SU-DHL-6 (cell line): ENCODE measurements at regions not wholly inside any gene's neighbourhood (a gene's known extent, or its start where the extent isn't known, plus 50 kb on each side); places are given as distances from the start of the nearest gene placed in this dataset.

Experiments
- H2AFZ ChIP-seq: fragments of 200-600 bp; sonication (generic); 2 replicates; pipeline ENCODE4 v1.6.1; 2014; ENCODE audit warnings: low read depth, mild to moderate bottlenecking, moderate library complexity, mixed read lengths, antibody characterized with exemption, low read length; ENCODE audit not compliant: severe bottlenecking
- H3F3A ChIP-seq: fragments of 200-600 bp; shearing (Covaris generic); 2 replicates; pipeline ENCODE4 v1.6.0; 2016; ENCODE audit warnings: antibody characterized with exemption, mild to moderate bottlenecking; ENCODE audit not compliant: insufficient read depth
- H3K27ac ChIP-seq: fragments of 200-600 bp; sonication (generic); 2 replicates; pipeline ENCODE4 v1.5.1; 2016; ENCODE audit warnings: low read depth, mild to moderate bottlenecking, low read length, moderate library complexity, mixed read lengths
- H3K27me3 ChIP-seq: fragments of 200-600 bp; sonication (generic), shearing (Covaris generic); 2 replicates; pipeline ENCODE4 v1.6.0; 2014; ENCODE audit warnings: mild to moderate bottlenecking, low read length
- H3K36me3 ChIP-seq: fragments of 200-600 bp; sonication (generic); 2 replicates; pipeline ENCODE4 v1.6.1; 2014; ENCODE audit warnings: mild to moderate bottlenecking, low read length, mixed read lengths
- H3K4me2 ChIP-seq: fragments of 300-600, 200-600 bp; shearing (Covaris generic), sonication (generic); 2 replicates; pipeline ENCODE4 v1.6.0; 2014; ENCODE audit warnings: low read length, low read depth, mild to moderate bottlenecking; ENCODE audit not compliant: poor library complexity, severe bottlenecking
- H3K4me3 ChIP-seq: fragments of 200-600 bp; sonication (generic); 2 replicates; pipeline ENCODE4 v1.5.1; 2014; ENCODE audit warnings: antibody characterized with exemption, low read length, mild to moderate bottlenecking, mixed read lengths; ENCODE audit not compliant: insufficient read depth, poor library complexity, severe bottlenecking
- H3K79me2 ChIP-seq: fragments of 200-600 bp; sonication (generic); 2 replicates; pipeline ENCODE4 v1.6.1; 2014; ENCODE audit warnings: mild to moderate bottlenecking, low read length, moderate library complexity; ENCODE audit not compliant: insufficient read depth
- H3K9ac ChIP-seq: fragments of 200-600 bp; sonication (generic); 2 replicates; pipeline ENCODE4 v1.7.0; 2014; ENCODE audit warnings: mild to moderate bottlenecking, low read length
- H3K9me2 ChIP-seq: fragments of 200-600 bp; sonication (generic); replicated peaks from 2 replicates; pipeline ENCODE4 v1.6.1; 2014; ENCODE audit warnings: low read length; ENCODE audit not compliant: insufficient read depth
- H3K9me3 ChIP-seq: fragments of 200-600 bp; sonication (generic); 2 replicates; pipeline ENCODE4 v1.6.1; 2014; ENCODE audit warnings: low read length, mixed read lengths; ENCODE audit not compliant: insufficient read depth
- H4K20me1 ChIP-seq: fragments of 200-600 bp; sonication (generic); 2 replicates; pipeline ENCODE4 v1.6.1; 2014; ENCODE audit warnings: low read depth, mild to moderate bottlenecking, antibody characterized with exemption, low read length, moderate library complexity, mixed read lengths
- EZH2phosphoT487 ChIP-seq: fragments of 200-600 bp; sonication (generic), shearing (Covaris generic); conservative IDR thresholded peaks from 2 replicates; pipeline ENCODE4 v1.6.1; 2018; ENCODE audit warnings: mild to moderate bottlenecking, antibody characterized with exemption, low read length, moderate library complexity, mixed read lengths
- TF ChIP-seq, protein P1 (sequence below): fragments of 200-600 bp; sonication (generic); IDR thresholded peaks from one replicate; pipeline ENCODE4 v1.5.1; 2017; ENCODE audit warnings: antibody characterized with exemption, mild to moderate bottlenecking, low read length, moderate library complexity; ENCODE audit not compliant: insufficient read depth, poor library complexity, severe bottlenecking

DNA sequence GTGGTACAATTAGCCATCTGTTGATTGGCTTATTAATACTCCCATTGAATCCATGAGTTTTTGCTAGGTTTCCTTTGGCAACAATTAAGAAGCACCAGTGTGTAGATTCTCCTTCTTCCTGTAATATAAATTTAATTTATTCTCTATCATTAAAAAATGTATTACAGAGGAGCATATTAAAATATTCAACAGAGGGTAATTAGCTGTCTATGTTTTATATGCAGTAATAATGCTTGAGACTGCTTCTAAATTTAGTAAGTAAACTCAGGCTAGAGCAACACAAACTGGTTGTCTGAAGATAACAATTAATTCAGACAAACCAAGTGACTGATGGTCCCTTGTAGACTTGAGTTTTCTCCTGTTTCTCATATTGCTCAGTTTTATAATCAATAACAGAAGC is 192.4 kb downstream of the FAT4 start:
- Histone ChIP-seq H3K27me3 (no peaks in the 10 kb centered on the region), H3K79me2 (no peaks in the 10 kb centered on the region), H3K9me2 (no peaks in the 10 kb centered on the region), H3K27ac (no peak overlapping the region), H3K4me2 (no peak overlapping the region), H3K9me3 (no peaks in the 10 kb centered on the region), H3K9ac (no peak overlapping the region), H2AFZ (no peak overlapping the region), H3K4me3 (no peak overlapping the region), H4K20me1 (no peaks in the 10 kb centered on the region), H3K36me3 (no peaks in the 10 kb centered on the region), H3F3A (no peaks in the 10 kb centered on the region)
- TF ChIP-seq EZH2phosphoT487 = no peak
- TF ChIP-seq, protein P1, sequence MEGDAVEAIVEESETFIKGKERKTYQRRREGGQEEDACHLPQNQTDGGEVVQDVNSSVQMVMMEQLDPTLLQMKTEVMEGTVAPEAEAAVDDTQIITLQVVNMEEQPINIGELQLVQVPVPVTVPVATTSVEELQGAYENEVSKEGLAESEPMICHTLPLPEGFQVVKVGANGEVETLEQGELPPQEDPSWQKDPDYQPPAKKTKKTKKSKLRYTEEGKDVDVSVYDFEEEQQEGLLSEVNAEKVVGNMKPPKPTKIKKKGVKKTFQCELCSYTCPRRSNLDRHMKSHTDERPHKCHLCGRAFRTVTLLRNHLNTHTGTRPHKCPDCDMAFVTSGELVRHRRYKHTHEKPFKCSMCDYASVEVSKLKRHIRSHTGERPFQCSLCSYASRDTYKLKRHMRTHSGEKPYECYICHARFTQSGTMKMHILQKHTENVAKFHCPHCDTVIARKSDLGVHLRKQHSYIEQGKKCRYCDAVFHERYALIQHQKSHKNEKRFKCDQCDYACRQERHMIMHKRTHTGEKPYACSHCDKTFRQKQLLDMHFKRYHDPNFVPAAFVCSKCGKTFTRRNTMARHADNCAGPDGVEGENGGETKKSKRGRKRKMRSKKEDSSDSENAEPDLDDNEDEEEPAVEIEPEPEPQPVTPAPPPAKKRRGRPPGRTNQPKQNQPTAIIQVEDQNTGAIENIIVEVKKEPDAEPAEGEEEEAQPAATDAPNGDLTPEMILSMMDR = no peak

DNA sequence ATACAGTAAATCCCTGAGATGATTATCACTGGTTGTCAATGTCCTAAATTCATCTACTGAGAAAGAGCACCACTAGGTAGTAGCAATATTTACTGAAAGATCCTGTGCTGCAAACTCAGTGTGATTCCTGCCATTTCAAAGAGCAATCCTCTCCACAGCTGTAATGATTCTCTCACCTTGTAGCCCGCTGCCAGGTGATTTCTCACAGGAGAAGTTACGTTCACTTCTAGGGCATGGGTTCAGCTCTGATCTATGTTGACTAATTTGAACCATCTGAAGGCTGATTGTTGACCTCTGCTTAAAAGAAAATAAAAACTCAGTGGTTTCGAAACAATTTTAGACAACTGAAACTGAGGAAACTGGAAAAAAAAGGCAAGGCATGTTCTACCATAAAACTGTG is 197.0 kb downstream of the FAT4 start:
- H3K4me2 ChIP-seq = no peak overlapping the region
- no peak for TF ChIP-seq EZH2phosphoT487
- TF ChIP-seq, protein P1 = no peak
- no peak overlapping the region for H2AFZ ChIP-seq
- H3K27me3 ChIP-seq = no peaks in the 10 kb centered on the region
- no peak overlapping the region for H3K9ac ChIP-seq
- no peaks in the 10 kb centered on the region for H3K9me3 ChIP-seq
- H3F3A ChIP-seq = no peaks in the 10 kb centered on the region
- H3K9me2 ChIP-seq = no peaks in the 10 kb centered on the region
- no peaks in the 10 kb centered on the region for H3K36me3 ChIP-seq
- H4K20me1 ChIP-seq = no peaks in the 10 kb centered on the region
- no peak overlapping the region for H3K4me3 ChIP-seq
- no peaks in the 10 kb centered on the region for H3K79me2 ChIP-seq
- no peak overlapping the region for H3K27ac ChIP-seq

DNA sequence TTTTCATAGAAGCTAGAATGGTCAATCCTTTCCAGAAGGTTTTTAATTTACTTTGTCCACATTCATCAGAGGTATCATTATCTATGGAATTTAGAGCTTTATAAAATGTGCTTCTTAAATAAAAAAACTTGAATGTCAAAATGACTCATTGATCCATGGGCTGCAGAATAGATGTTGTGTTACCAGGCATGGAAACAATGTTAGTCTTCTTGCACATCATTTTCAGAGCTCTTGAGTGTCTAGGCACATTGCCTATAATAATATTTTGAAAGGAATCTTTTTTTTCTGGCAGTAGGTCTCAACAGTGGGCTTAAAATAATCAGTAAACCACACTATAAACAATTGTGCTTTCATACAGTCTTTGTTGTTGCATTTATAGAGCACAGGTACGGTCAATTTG is 200.3 kb downstream of the FAT4 start:
- H3K79me2 ChIP-seq = no peaks in the 10 kb centered on the region
- H3K9ac ChIP-seq = no peak overlapping the region
- no peaks in the 10 kb centered on the region for H3K36me3 ChIP-seq
- no peak overlapping the region for H3K27ac ChIP-seq
- H3K9me3 ChIP-seq = no peaks in the 10 kb centered on the region
- no peak overlapping the region for H3K4me3 ChIP-seq
- no peaks in the 10 kb centered on the region for H3K27me3 ChIP-seq
- no peak overlapping the region for H2AFZ ChIP-seq
- no peaks in the 10 kb centered on the region for H3F3A ChIP-seq
- H3K4me2 ChIP-seq = no peak overlapping the region
- TF ChIP-seq, protein P1 = no peak
- no peak for TF ChIP-seq EZH2phosphoT487
- no peaks in the 10 kb centered on the region for H3K9me2 ChIP-seq
- H4K20me1 ChIP-seq = no peaks in the 10 kb centered on the region
